Smooth muscle cell (in vitro differentiated cells): ENCODE measurements at regions not wholly inside any gene's neighbourhood (a gene's known extent, or its start where the extent isn't known, plus 50 kb on each side); places are given as distances from the start of the nearest gene placed in this dataset.

Source experiments
- DNase-seq: peaks from one replicate; lab custom pipeline; 2025; ENCODE audit not compliant: unreplicated experiment; lab: John Stamatoyannopoulos, UW
- H2AFZ ChIP-seq: fragments of 200-600 bp; sonication (generic); 2 replicates; pipeline ENCODE4 v1.6.0; 2016; ENCODE audit warnings: antibody characterized with exemption, low read depth, mild to moderate bottlenecking
- H3F3A ChIP-seq: fragments of 200-600 bp; sonication (generic); 2 replicates; pipeline ENCODE4 v1.6.0; 2017; ENCODE audit warnings: antibody characterized with exemption, low read depth
- H3K27ac ChIP-seq: fragments of 200-600 bp; sonication (generic); 2 replicates; pipeline ENCODE4 v1.5.1; 2016; ENCODE audit warnings: low read depth, mild to moderate bottlenecking
- H3K27me3 ChIP-seq: fragments of 200-600 bp; sonication (generic); 2 replicates; pipeline ENCODE4 v1.6.1; 2016; ENCODE audit warnings: low read depth, mild to moderate bottlenecking
- H3K36me3 ChIP-seq: fragments of 200-600 bp; sonication (generic); 2 replicates; pipeline ENCODE4 v1.5.1; 2016; ENCODE audit warnings: low read depth
- H3K4me1 ChIP-seq: fragments of 200-600 bp; sonication (generic); 2 replicates; pipeline ENCODE4 v1.5.1; 2016; ENCODE audit warnings: low read depth
- H3K4me2 ChIP-seq: fragments of 200-600 bp; sonication (generic); 2 replicates; pipeline ENCODE4 v1.6.0; 2016; ENCODE audit warnings: mild to moderate bottlenecking
- H3K4me3 ChIP-seq: fragments of 200-600 bp; sonication (generic); 2 replicates; pipeline ENCODE4 v1.5.1; 2016; ENCODE audit warnings: mild to moderate bottlenecking
- H3K79me2 ChIP-seq: fragments of 200-600 bp; sonication (generic); 2 replicates; pipeline ENCODE4 v1.6.0; 2016; ENCODE audit warnings: low read depth, mild to moderate bottlenecking
- H3K9ac ChIP-seq: fragments of 200-600 bp; sonication (generic); 2 replicates; pipeline ENCODE4 v1.6.0; 2016; ENCODE audit warnings: low read depth
- H3K9me3 ChIP-seq: fragments of 200-600 bp; sonication (generic); replicated peaks from 2 replicates; pipeline ENCODE4 v1.5.1; 2016; ENCODE audit warnings: low read depth
- H4K20me1 ChIP-seq: fragments of 200-600 bp; sonication (generic); 2 replicates; pipeline ENCODE4 v1.6.0; 2016; ENCODE audit warnings: low read depth
- WGBS: methylation state at CpG from one replicate; pipeline ENCODE4 v1.1.7; 2016; ENCODE audit warnings: low lambda C conversion rate; 5-methylcytosine and 5-hydroxymethylcytosine counted together
- TF ChIP-seq, protein P1 (sequence below): fragments of 200-600 bp; sonication (generic); IDR thresholded peaks from 2 replicates; pipeline ENCODE4 v1.5.1; 2017; ENCODE audit warnings: borderline replicate concordance, mild to moderate bottlenecking, antibody characterized with exemption; ENCODE audit not compliant: insufficient read depth, poor library complexity, severe bottlenecking

GRCh38 chr7:156152390-156152789, 340.1 kb upstream of the SHH start:
- Histone ChIP-seq H3K4me1 (no peaks in the 10 kb centered on the region), H3K27me3 (peaks cover 32% of the 10 kb centered on the region), H3K9me3 (no peaks in the 10 kb centered on the region), H3F3A (no peaks in the 10 kb centered on the region), H3K9ac (no peak overlapping the region), H4K20me1 (no peaks in the 10 kb centered on the region), H3K4me2 (no peak overlapping the region), H3K4me3 (no peak overlapping the region), H2AFZ (no peak overlapping the region), H3K27ac (no peak overlapping the region), H3K79me2 (no peaks in the 10 kb centered on the region), H3K36me3 (no peaks in the 10 kb centered on the region)
- DNase-seq: no peak
- 28% methylated on average over 6 of the region's 6 CpGs for WGBS
- TF ChIP-seq, protein P1, sequence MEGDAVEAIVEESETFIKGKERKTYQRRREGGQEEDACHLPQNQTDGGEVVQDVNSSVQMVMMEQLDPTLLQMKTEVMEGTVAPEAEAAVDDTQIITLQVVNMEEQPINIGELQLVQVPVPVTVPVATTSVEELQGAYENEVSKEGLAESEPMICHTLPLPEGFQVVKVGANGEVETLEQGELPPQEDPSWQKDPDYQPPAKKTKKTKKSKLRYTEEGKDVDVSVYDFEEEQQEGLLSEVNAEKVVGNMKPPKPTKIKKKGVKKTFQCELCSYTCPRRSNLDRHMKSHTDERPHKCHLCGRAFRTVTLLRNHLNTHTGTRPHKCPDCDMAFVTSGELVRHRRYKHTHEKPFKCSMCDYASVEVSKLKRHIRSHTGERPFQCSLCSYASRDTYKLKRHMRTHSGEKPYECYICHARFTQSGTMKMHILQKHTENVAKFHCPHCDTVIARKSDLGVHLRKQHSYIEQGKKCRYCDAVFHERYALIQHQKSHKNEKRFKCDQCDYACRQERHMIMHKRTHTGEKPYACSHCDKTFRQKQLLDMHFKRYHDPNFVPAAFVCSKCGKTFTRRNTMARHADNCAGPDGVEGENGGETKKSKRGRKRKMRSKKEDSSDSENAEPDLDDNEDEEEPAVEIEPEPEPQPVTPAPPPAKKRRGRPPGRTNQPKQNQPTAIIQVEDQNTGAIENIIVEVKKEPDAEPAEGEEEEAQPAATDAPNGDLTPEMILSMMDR: no peak

DNA sequence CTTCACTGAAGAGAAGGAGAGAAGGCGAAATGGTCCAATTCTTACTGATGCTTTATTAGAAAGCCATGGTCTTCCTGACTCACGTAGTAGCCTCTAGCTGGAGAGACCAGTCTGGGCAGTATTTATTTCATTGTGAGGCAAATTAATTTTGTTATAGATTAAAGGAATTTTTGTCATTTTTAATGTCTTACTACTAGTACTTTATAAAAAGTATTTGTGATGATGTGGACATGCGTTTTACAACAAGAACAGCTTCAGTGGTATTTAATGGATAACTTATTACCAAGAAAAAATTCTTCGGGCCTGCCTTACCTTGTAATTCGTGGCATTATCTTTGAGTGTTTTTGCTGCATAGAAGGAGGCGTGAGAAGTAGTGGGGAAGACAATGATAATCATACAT, 339.4 kb upstream of the SHH start:
- H3K27ac ChIP-seq: no peak overlapping the region

GRCh38 chr7:156151078-156151477, 338.8 kb upstream of the SHH start:
- H3K9me3 ChIP-seq: no peaks in the 10 kb centered on the region
- TF ChIP-seq, protein P1: no peak
- H4K20me1 ChIP-seq: no peaks in the 10 kb centered on the region
- no peaks in the 10 kb centered on the region for H3F3A ChIP-seq
- H3K36me3 ChIP-seq: no peaks in the 10 kb centered on the region
- H3K4me1 ChIP-seq: no peaks in the 10 kb centered on the region
- no peak overlapping the region for H3K9ac ChIP-seq
- H2AFZ ChIP-seq: no peak overlapping the region
- H3K27me3 ChIP-seq: peaks cover 45% of the 10 kb centered on the region
- no peaks in the 10 kb centered on the region for H3K79me2 ChIP-seq
- H3K27ac ChIP-seq: no peak overlapping the region
- no peak overlapping the region for H3K4me3 ChIP-seq
- DNase-seq: no peak
- no peak overlapping the region for H3K4me2 ChIP-seq
- WGBS: 62% methylated on average over 8 of the region's 8 CpGs

More for the DNA sequence above, 339.4 kb upstream of the SHH start:
- no peaks in the 10 kb centered on the region for H3K36me3 ChIP-seq
- H3K9me3 ChIP-seq: no peaks in the 10 kb centered on the region
- no peak overlapping the region for H2AFZ ChIP-seq
- no peaks in the 10 kb centered on the region for H4K20me1 ChIP-seq
- no peaks in the 10 kb centered on the region for H3K79me2 ChIP-seq
- 86% methylated on average over 6 of the region's 6 CpGs for WGBS
- H3K4me3 ChIP-seq: no peak overlapping the region
- TF ChIP-seq, protein P1: no peak
- no peaks in the 10 kb centered on the region for H3F3A ChIP-seq
- DNase-seq: no peak
- H3K9ac ChIP-seq: no peak overlapping the region
- no peaks in the 10 kb centered on the region for H3K4me1 ChIP-seq
- H3K4me2 ChIP-seq: no peak overlapping the region
- peaks cover 39% of the 10 kb centered on the region for H3K27me3 ChIP-seq

DNA sequence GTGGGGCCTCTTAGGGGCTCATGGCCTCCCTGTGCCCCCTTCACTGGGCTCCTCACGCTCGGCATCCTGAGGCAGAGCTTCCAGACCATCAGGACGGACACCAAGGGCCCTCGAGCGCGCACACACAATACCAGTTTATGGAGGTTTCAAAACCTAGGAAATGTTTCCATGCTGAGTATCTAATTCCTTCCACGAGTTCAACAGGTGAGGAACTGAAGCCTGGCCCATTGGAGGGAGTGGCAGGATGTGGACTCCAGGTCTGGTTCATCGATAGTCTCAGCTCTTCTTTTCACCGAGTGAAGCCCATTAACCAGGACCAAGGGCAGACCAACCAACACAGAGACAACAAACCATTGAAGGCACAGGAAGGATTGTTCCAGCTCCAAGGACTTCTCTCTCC, 336.7 kb upstream of the SHH start:
- WGBS: 93% methylated on average over 9 of the region's 9 CpGs
- DNase-seq: no peak
- TF ChIP-seq, protein P1: no peak
- Histone ChIP-seq H3F3A (no peaks in the 10 kb centered on the region), H2AFZ (no peak overlapping the region), H3K36me3 (no peaks in the 10 kb centered on the region), H3K4me1 (no peaks in the 10 kb centered on the region), H3K9me3 (no peaks in the 10 kb centered on the region), H3K79me2 (no peaks in the 10 kb centered on the region), H3K27me3 (peaks cover 66% of the 10 kb centered on the region), H3K4me2 (no peak overlapping the region), H4K20me1 (no peaks in the 10 kb centered on the region), H3K4me3 (no peak overlapping the region), H3K27ac (no peak overlapping the region), H3K9ac (no peak overlapping the region)
